HepG2 (cell line): ENCODE measurements at regions not wholly inside any gene's neighbourhood (a gene's known extent, or its start where the extent isn't known, plus 50 kb on each side); places are given as distances from the start of the nearest gene placed in this dataset.

ENCODE experiments used
- ATAC-seq: fragments of 200-7000 bp; cut with Tn5 transposase; 3 replicates; pipeline ENCODE4 v1.9.1; 2020; ENCODE audit warnings: mild to moderate bottlenecking, moderate library complexity
- BruUV-seq: library from RNA; stranded (reverse); fragments of 400-500 nt; replicated peaks from 2 replicates; lab custom pipeline; 2021; lab: Mats Ljungman, UMichigan
- CTCF ChIA-PET: fragments of 300-600 bp; formaldehyde crosslinking; extraction: SDS; loops from one replicate; lab custom pipeline; 2021; ENCODE audit warnings: low total read pairs, inconsistent platforms, low intra/inter-chr PET ratio; lab: Yijun Ruan, JAX
- POLR2A ChIA-PET: fragments of 350-600 bp; sonication (Branson Sonifier 250); formaldehyde crosslinking; loops from one replicate; lab custom pipeline; 2020; ENCODE audit warnings: antibody characterized with exemption, inconsistent platforms; lab: Yijun Ruan, JAX
- DNase-seq: peaks from one replicate; pipeline ENCODE4 v3.0.0-alpha.2; 2015; ENCODE audit warnings: low spot score
- FAIRE-seq: peaks from 3 replicates; lab custom pipeline; 2011; peaks lifted over from hg19 to GRCh38; lab: Jason Lieb, UNC
- H2AFZ ChIP-seq: one replicate; pipeline ENCODE4 v1.6.1; 2011; ENCODE audit warnings: low read length, inconsistent platforms
- H3K27ac ChIP-seq: fragments of 300-600 bp; 3 replicates; pipeline ENCODE4 v1.8.0; 2011; ENCODE audit warnings: mixed run types, mild to moderate bottlenecking, mixed read lengths, low read length, inconsistent platforms; ENCODE audit not compliant: insufficient read depth; ENCODE audit errors: extremely low read length
- H3K27me3 ChIP-seq, 2 experiments: fragments of 200-600 bp in 1 of 2; 2 replicates in 1 of 2; 3 replicates in 1 of 2; pipeline versions ENCODE4 v1.6.0 to v1.8.0; 2011; ENCODE audit warnings: low read length in 2 of 2, mild to moderate bottlenecking in 2 of 2, moderate library complexity in 2 of 2, inconsistent platforms in 1 of 2; ENCODE audit not compliant: insufficient read depth in 2 of 2, control insufficient read depth in 1 of 2
- H3K36me3 ChIP-seq, 2 experiments: fragments of 200-600 bp in 1 of 2; replicated peaks in 1 of 2; 2 replicates in 1 of 2; 3 replicates in 1 of 2; pipeline versions ENCODE4 v1.5.1 to v1.8.0; 2011; ENCODE audit warnings: low read length in 2 of 2, inconsistent platforms in 1 of 2; ENCODE audit not compliant: insufficient read depth in 2 of 2, control insufficient read depth in 1 of 2
- H3K4me1 ChIP-seq: 2 replicates; pipeline ENCODE4 v1.5.1; 2012; ENCODE audit warnings: low read length, inconsistent platforms; ENCODE audit not compliant: insufficient read depth
- H3K4me2 ChIP-seq: 2 replicates; pipeline ENCODE4 v1.6.0; 2011; ENCODE audit warnings: low read depth, low read length, inconsistent platforms
- H3K4me3 ChIP-seq, 3 experiments: fragments of 200-600 bp in 1 of 3; sonication (generic), shearing (Covaris generic) in 1 of 3; replicated peaks in 1 of 3; 2 replicates each; pipeline ENCODE4 v1.5.1; 2011 to 2016; ENCODE audit warnings: low read length in 3 of 3, inconsistent platforms in 2 of 3, low read depth in 2 of 3, mild to moderate bottlenecking in 2 of 3, control low read depth in 1 of 3, mixed read lengths in 1 of 3; ENCODE audit not compliant: insufficient read depth in 1 of 3
- H3K79me2 ChIP-seq: one replicate; pipeline ENCODE4 v1.6.1; 2011; ENCODE audit warnings: low read length, inconsistent platforms; ENCODE audit not compliant: insufficient read depth
- H3K9ac ChIP-seq: 2 replicates; pipeline ENCODE4 v1.6.0; 2011; ENCODE audit warnings: mild to moderate bottlenecking, low read depth, low read length, inconsistent platforms; ENCODE audit not compliant: insufficient read depth
- H3K9me3 ChIP-seq: 2 replicates; pipeline ENCODE4 v1.5.1; 2012; ENCODE audit warnings: mild to moderate bottlenecking, low read length
- H4K20me1 ChIP-seq: 2 replicates; pipeline ENCODE4 v1.6.0; 2011; ENCODE audit warnings: inconsistent platforms, mild to moderate bottlenecking, low read length, moderate library complexity; ENCODE audit not compliant: insufficient read depth
- EHMT2 ChIP-seq: fragments of 200-600 bp; sonication (generic); IDR thresholded peaks from 2 replicates; pipeline ENCODE4 v1.7.0; 2017; ENCODE audit warnings: antibody characterized with exemption, low read depth, low read length, borderline replicate concordance
- FOSL2 ChIP-seq: sonication (generic); formaldehyde crosslinking; IDR thresholded peaks from 2 replicates; pipeline ENCODE4 v1.4.0; 2020; ENCODE audit warnings: missing genetic modification reagents
- HDAC1 ChIP-seq: sonication (generic); formaldehyde crosslinking; IDR thresholded peaks from 2 replicates; pipeline ENCODE4 v1.5.1; 2020; ENCODE audit warnings: mild to moderate bottlenecking, missing genetic modification reagents
- HNRNPLL ChIP-seq: fragments of 200-400 bp; formaldehyde crosslinking; IDR thresholded peaks from 2 replicates; pipeline ENCODE4 v1.6.1; 2017; ENCODE audit warnings: mild to moderate bottlenecking, low read depth, low read length; ENCODE audit not compliant: poor library complexity, severe bottlenecking
- IRF1 ChIP-seq: sonication (generic); formaldehyde crosslinking; IDR thresholded peaks from 2 replicates; pipeline ENCODE4 v1.4.0; 2020; ENCODE audit warnings: low read depth, mild to moderate bottlenecking, missing genetic modification reagents
- MXI1 ChIP-seq: IDR thresholded peaks from 3 replicates; pipeline ENCODE4 v1.6.1; 2012; ENCODE audit warnings: low read depth, low read length, inconsistent platforms, borderline replicate concordance
- PRDM4 ChIP-seq: sonication (generic); formaldehyde crosslinking; IDR thresholded peaks from 2 replicates; pipeline ENCODE4 v1.9.0; 2021; ENCODE audit warnings: missing genetic modification reagents, borderline replicate concordance
- SCMH1 ChIP-seq: sonication (generic); formaldehyde crosslinking; IDR thresholded peaks from 2 replicates; pipeline ENCODE4 v1.9.0; 2021; ENCODE audit warnings: missing genetic modification reagents, mild to moderate bottlenecking, borderline replicate concordance
- TCF7 ChIP-seq: sonication (generic); IDR thresholded peaks from 2 replicates; pipeline ENCODE4 v1.6.1; 2016; ENCODE audit warnings: antibody characterized with exemption, low read depth
- ZNF660 ChIP-seq: sonication (generic); formaldehyde crosslinking; IDR thresholded peaks from 2 replicates; pipeline ENCODE4 v1.5.1; 2020; ENCODE audit warnings: mild to moderate bottlenecking, low read depth, missing genetic modification reagents, borderline replicate concordance
- ZNF749 ChIP-seq: sonication (generic); formaldehyde crosslinking; IDR thresholded peaks from 2 replicates; pipeline ENCODE4 v1.8.0; 2022; ENCODE audit warnings: mild to moderate bottlenecking, missing genetic modification reagents, moderate library complexity, borderline replicate concordance
- ZNF776 ChIP-seq: sonication (generic); formaldehyde crosslinking; IDR thresholded peaks from 2 replicates; pipeline ENCODE4 v1.4.0; 2020; ENCODE audit warnings: mild to moderate bottlenecking, missing genetic modification reagents
- in situ Hi-C: cut with HindIII; loops from 2 replicates; pipeline ENCODE4 v1.10.0; 2017; ENCODE audit warnings: low pct_unique_long_range_greater_than_20kb; ENCODE audit not compliant: extremely low pct_ligation_motif_present
- intact Hi-C: fragments of 100-400 bp; cut with micrococcal nuclease; formaldehyde crosslinking; loops from one replicate; pipeline ENCODE4 v1.10.0; 2022; ENCODE audit not compliant: unreplicated experiment

- POLR2A ChIA-PET, result no interaction called here
- ATAC-seq (no peak), DNase-seq (no peak), FAIRE-seq (no peak)
- H3K79me2 ChIP-seq, result no peaks in the 10 kb centered on the region
- no peaks in the 10 kb centered on the region for H3K36me3 ChIP-seq
- H3K9me3 ChIP-seq, result no peaks in the 10 kb centered on the region
- no peak overlapping the region for H3K9ac ChIP-seq
- no peaks in the 10 kb centered on the region for H4K20me1 ChIP-seq
- H3K27ac ChIP-seq, result no peak overlapping the region
- intact Hi-C loops, result no loop called here
- no peak overlapping the region for H3K4me2 ChIP-seq
- no TSS peak for BruUV-seq
- no peak overlapping the region for H3K4me3 ChIP-seq
- 0 out of 5 replicates have a peak, but pooled peaks cover 0 to 3% of the 10 kb centered on the region in 2 experiments for H3K27me3 ChIP-seq
- no peak overlapping the region for H2AFZ ChIP-seq
- no peak for TF ChIP-seq TCF7
- TF ChIP-seq SCMH1 (CRISPR knock-in tag), result no peak
- no peak for TF ChIP-seq PRDM4 (CRISPR knock-in tag)
- TF ChIP-seq ZNF660 (CRISPR knock-in tag), result no peak
- TF ChIP-seq ZNF776 (CRISPR knock-in tag), result no peak
- TF ChIP-seq HNRNPLL, result no peak
- no peak for TF ChIP-seq FOSL2 (CRISPR knock-in tag)
- no peak for TF ChIP-seq HDAC1 (CRISPR knock-in tag)
- no peak for TF ChIP-seq MXI1
- no peak for TF ChIP-seq ZNF749 (CRISPR knock-in tag)
- TF ChIP-seq EHMT2, result no peak
- no peak for TF ChIP-seq IRF1
- TF ChIP-seq, all 625 proteins: peak for 0
- in situ Hi-C loops, result no loop called here
- CTCF ChIA-PET, result no interaction called here
- no peaks in the 10 kb centered on the region for H3K4me1 ChIP-seq
Observed at GRCh38 chr7:111663771-111664170, 101.5 kb upstream of the IMMP2L start.
